MM.1S (cell line): ENCODE measurements at regions not wholly inside any gene's neighbourhood (a gene's known extent, or its start where the extent isn't known, plus 50 kb on each side); places are given as distances from the start of the nearest gene placed in this dataset.

ENCODE experiments used
- DNase-seq: peaks from one replicate; pipeline ENCODE4 v3.0.0-alpha.2; 2015
- H2AFZ ChIP-seq: fragments of 300-600 bp; sonication (generic); 2 replicates; pipeline ENCODE4 v1.6.0; 2016; ENCODE audit warnings: antibody characterized with exemption, low read length
- H3F3A ChIP-seq: fragments of 300-600 bp; sonication (generic); 2 replicates; pipeline ENCODE4 v1.6.1; 2016; ENCODE audit warnings: mild to moderate bottlenecking, antibody characterized with exemption, low read length, moderate library complexity, mixed read lengths; ENCODE audit not compliant: insufficient read depth
- H3K27ac ChIP-seq: fragments of 300-600 bp; sonication (generic); 2 replicates; pipeline ENCODE4 v1.5.1; 2016; ENCODE audit warnings: mild to moderate bottlenecking, low read length
- H3K27me3 ChIP-seq: fragments of 300-600 bp; sonication (generic); replicated peaks from 2 replicates; pipeline ENCODE4 v1.6.0; 2016; ENCODE audit warnings: low read length; ENCODE audit not compliant: insufficient read depth
- H3K36me3 ChIP-seq: fragments of 300-600 bp; sonication (generic); replicated peaks from 2 replicates; pipeline ENCODE4 v1.6.1; 2016; ENCODE audit warnings: mild to moderate bottlenecking, low read length, mixed read lengths; ENCODE audit not compliant: insufficient read depth
- H3K4me1 ChIP-seq: fragments of 300-600 bp; sonication (generic); 2 replicates; pipeline ENCODE4 v1.6.1; 2016; ENCODE audit warnings: low read length, mixed read lengths
- H3K4me2 ChIP-seq: fragments of 300-600 bp; sonication (generic); 2 replicates; pipeline ENCODE4 v1.6.0; 2016; ENCODE audit warnings: low read depth, low read length
- H3K4me3 ChIP-seq: fragments of 300-600 bp; sonication (generic); 2 replicates; pipeline ENCODE4 v1.5.1; 2016; ENCODE audit warnings: low read length, mixed read lengths
- H3K79me2 ChIP-seq: fragments of 300-600 bp; sonication (generic); 2 replicates; pipeline ENCODE4 v1.6.1; 2016; ENCODE audit warnings: mixed run types, low read length, mixed read lengths
- H3K9ac ChIP-seq: fragments of 300-600 bp; sonication (generic); 2 replicates; pipeline ENCODE4 v1.6.1; 2016; ENCODE audit warnings: low read length, mixed read lengths
- H3K9me2 ChIP-seq: fragments of 300-600 bp; sonication (generic); replicated peaks from 2 replicates; pipeline ENCODE4 v1.6.1; 2016; ENCODE audit warnings: mild to moderate bottlenecking, low read length, mixed read lengths; ENCODE audit not compliant: insufficient read depth
- H3K9me3 ChIP-seq: fragments of 300-600 bp; sonication (generic); replicated peaks from 2 replicates; pipeline ENCODE4 v1.6.1; 2016; ENCODE audit warnings: mild to moderate bottlenecking, low read length, mixed read lengths; ENCODE audit not compliant: insufficient read depth
- H4K20me1 ChIP-seq: fragments of 300-600 bp; sonication (generic); 2 replicates; pipeline ENCODE4 v1.6.1; 2016; ENCODE audit warnings: mild to moderate bottlenecking, low read length, moderate library complexity, mixed read lengths; ENCODE audit not compliant: insufficient read depth
- CTCF ChIP-seq: fragments of 300-600 bp; sonication (generic); IDR thresholded peaks from 2 replicates; pipeline ENCODE4 v1.5.1; 2016; ENCODE audit warnings: antibody characterized with exemption, low read length, mixed read lengths
- EZH2 ChIP-seq: fragments of 300-600 bp; sonication (generic); optimal IDR thresholded peaks from 2 replicates; pipeline ENCODE3; 2017; ENCODE audit warnings: low read depth, mild to moderate bottlenecking, antibody characterized with exemption, low read length, mixed read lengths
- EZH2phosphoT487 ChIP-seq: fragments of 300-600 bp; sonication (generic); IDR thresholded peaks from 2 replicates; pipeline ENCODE4 v1.6.1; 2018; ENCODE audit warnings: antibody characterized with exemption, low read length

- no peak for DNase-seq
- no peak overlapping the region for H3K9ac ChIP-seq
- no peaks in the 10 kb centered on the region for H3K9me2 ChIP-seq
- no peak overlapping the region for H3K4me2 ChIP-seq
- H3K27ac ChIP-seq, result no peak overlapping the region
- no peaks in the 10 kb centered on the region for H3K27me3 ChIP-seq
- peaks cover 20% of the 10 kb centered on the region for H3K4me1 ChIP-seq
- H3K79me2 ChIP-seq, result no peaks in the 10 kb centered on the region
- H3K9me3 ChIP-seq, result no peaks in the 10 kb centered on the region
- H3K36me3 ChIP-seq, result no peaks in the 10 kb centered on the region
- TF ChIP-seq EZH2phosphoT487, result no peak
- TF ChIP-seq CTCF, result no peak
- no peak for TF ChIP-seq EZH2
- H4K20me1 ChIP-seq, result no peaks in the 10 kb centered on the region
- H3F3A ChIP-seq, result peaks cover 8% of the 10 kb centered on the region; the same call in 1 of the 2 replicates
- no peak overlapping the region for H3K4me3 ChIP-seq
- H2AFZ ChIP-seq, result no peak overlapping the region
Measured at GRCh38 chr6:10271982-10272381, 142.9 kb downstream of the TFAP2A start.

GRCh38 chr6:10269814-10270472 is 144.9 kb downstream of the TFAP2A start:
- no peaks in the 10 kb centered on the region for H3K36me3 ChIP-seq
- no peak overlapping the region for H3K9ac ChIP-seq
- H2AFZ ChIP-seq, result no peak overlapping the region
- H3F3A ChIP-seq, result peaks cover 8% of the 10 kb centered on the region; the same call in 1 of the 2 replicates
- peak; percentile 76 for DNase-seq
- peak overlapping the region; percentile 28; the same call in 1 of the 2 replicates for H3K27ac ChIP-seq
- no peak for TF ChIP-seq EZH2
- no peak for TF ChIP-seq CTCF
- no peak for TF ChIP-seq EZH2phosphoT487
- H3K4me1 ChIP-seq, result peaks cover 20% of the 10 kb centered on the region
- H3K27me3 ChIP-seq, result no peaks in the 10 kb centered on the region
- H3K9me2 ChIP-seq, result no peaks in the 10 kb centered on the region
- H3K4me2 ChIP-seq, result peak overlapping the region; percentile 12; the same call in 1 of the 2 replicates
- no peaks in the 10 kb centered on the region for H3K79me2 ChIP-seq
- no peaks in the 10 kb centered on the region for H4K20me1 ChIP-seq
- H3K4me3 ChIP-seq, result no peak overlapping the region
- no peaks in the 10 kb centered on the region for H3K9me3 ChIP-seq

GRCh38 chr6:10268611-10269310 is 146.1 kb downstream of the TFAP2A start:
- H3K27me3 ChIP-seq, result no peaks in the 10 kb centered on the region
- H3K4me2 ChIP-seq, result no peak overlapping the region
- no peak overlapping the region for H3K27ac ChIP-seq
- no peak overlapping the region for H3K9ac ChIP-seq
- TF ChIP-seq CTCF (no peak), EZH2phosphoT487 (no peak), EZH2 (no peak)
- H3K79me2 ChIP-seq, result no peaks in the 10 kb centered on the region
- no peaks in the 10 kb centered on the region for H3K36me3 ChIP-seq
- no peaks in the 10 kb centered on the region for H3K9me2 ChIP-seq
- no peak overlapping the region for H3K4me3 ChIP-seq
- H3K9me3 ChIP-seq, result no peaks in the 10 kb centered on the region
- peaks cover 8% of the 10 kb centered on the region; the same call in 1 of the 2 replicates for H3F3A ChIP-seq
- no peaks in the 10 kb centered on the region for H4K20me1 ChIP-seq
- peaks cover 20% of the 10 kb centered on the region for H3K4me1 ChIP-seq
- no peak overlapping the region for H2AFZ ChIP-seq
- DNase-seq, result no peak
